NCI-H2029 (cell line): ENCODE measurements at regions not wholly inside any gene's neighbourhood (a gene's known extent, or its start where the extent isn't known, plus 50 kb on each side); places are given as distances from the start of the nearest gene placed in this dataset.

Source experiments
- DNase-seq: peaks from one replicate; lab custom pipeline; 2025; lab: John Stamatoyannopoulos, UW

DNA sequence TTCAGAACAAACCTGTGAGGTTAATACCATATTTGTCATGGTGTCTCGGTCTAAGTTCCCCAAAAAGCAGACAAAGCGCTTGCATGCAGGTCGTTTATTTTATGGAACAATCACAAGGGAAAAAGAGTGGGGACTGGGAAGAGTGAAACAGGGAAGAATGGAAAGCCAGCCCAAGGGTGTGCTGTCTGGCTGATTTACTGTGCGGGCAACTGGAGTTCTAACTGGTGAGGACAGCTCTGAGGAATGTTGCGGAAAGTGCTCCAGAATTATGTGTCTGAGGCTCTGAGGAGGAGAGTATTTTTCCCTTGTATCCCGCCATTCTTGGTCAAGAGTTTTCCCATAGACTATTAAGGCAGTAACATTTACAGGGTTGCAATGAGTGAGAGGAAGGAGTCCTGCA lies 465.4 kb downstream of the RMST start:
- DNase-seq: no peak

DNA sequence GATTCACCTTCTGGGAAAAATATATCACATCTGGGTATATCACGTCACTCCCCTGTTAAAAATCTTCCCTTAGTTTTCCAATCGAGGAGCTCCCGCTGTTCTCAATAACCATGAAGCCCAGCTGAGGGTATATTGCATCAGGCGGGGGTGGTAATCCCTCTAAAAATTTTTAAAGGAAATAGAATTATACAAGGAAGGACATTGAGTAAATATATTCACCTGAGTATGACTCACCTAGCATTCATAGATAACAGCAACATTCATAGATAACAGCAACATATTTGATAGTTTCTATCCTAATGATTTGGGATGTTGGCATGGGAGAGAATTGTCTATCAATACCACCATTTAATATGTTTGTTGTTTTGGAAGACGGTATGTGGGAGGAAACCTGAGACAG lies 473.6 kb downstream of the RMST start:
- DNase-seq: no peak

DNA sequence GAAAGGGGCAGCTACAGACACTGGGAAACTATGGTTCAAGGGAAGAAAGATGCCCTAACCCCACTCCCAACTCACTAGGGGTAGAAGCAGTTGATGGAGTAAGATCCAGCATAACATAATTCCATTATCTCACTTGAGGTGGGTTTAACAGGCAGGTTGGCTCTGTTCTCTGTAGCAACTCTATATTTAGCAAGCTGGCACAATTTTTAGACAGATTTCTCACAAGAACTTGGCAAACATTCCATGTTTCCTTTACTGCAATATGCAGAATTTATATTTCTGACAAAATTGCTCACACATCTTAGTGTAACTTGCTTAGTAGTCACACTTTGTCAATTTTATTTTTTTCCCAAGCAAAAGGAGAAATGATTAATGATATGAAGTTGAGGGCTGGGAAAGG lies 475.4 kb downstream of the RMST start:
- no peak for DNase-seq

DNA sequence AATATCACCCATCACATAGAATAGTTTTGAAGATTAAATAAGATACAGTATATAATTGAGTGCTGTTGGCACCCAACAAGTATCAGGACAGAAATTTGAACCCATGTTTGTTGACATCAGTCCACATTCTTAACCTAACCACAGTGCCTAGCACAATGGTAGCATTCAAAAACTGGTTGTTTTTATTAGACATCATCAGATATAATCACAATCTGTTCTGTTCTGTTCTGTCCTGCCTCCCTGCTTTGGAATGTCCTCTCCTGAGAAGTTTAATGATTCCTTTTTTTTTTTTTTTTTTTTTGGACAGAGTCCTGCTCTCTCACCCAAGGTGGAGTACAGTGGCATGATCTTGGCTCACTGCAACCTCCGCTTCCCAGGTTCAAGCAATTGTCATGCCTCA lies 476.6 kb downstream of the RMST start:
- no peak for DNase-seq

DNA sequence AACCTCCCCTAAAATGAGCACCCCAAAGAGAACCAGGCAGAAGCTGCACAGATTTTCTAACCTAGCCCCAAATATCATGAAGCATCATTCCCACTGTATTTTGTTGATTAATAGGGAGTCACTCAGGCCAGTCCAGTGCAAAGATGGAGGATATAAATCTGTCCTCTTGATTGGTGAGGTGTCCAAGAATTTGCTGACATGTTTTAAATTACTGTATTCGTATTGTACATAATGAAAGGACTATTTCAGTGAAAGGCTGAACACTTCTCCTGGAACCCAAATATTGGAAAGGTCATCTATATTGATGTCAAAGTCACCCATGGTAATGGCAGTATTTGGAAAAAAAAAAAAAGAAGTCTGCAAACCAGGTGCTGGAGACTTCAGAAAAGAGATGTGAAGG lies 477.5 kb downstream of the RMST start:
- DNase-seq: no peak

DNA sequence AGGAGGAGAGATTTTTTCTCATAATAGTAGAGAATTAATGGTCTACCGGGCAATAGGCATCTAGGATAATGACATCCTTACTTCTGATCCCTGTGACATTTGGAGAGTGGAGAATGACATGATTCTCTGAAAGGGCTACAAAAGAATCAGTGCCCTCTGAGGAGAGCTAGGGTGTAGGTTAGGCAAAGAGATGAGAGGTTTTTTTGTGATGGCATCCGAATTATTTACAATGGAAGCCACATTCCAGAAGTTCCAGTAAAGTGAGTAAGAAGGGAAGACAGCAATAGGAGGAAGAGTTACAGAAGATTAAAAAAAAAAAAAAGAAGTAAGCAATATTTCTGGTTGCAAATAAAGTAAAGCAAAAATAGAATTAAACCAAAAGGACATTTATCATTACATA lies 478.0 kb downstream of the RMST start:
- DNase-seq: no peak

DNA sequence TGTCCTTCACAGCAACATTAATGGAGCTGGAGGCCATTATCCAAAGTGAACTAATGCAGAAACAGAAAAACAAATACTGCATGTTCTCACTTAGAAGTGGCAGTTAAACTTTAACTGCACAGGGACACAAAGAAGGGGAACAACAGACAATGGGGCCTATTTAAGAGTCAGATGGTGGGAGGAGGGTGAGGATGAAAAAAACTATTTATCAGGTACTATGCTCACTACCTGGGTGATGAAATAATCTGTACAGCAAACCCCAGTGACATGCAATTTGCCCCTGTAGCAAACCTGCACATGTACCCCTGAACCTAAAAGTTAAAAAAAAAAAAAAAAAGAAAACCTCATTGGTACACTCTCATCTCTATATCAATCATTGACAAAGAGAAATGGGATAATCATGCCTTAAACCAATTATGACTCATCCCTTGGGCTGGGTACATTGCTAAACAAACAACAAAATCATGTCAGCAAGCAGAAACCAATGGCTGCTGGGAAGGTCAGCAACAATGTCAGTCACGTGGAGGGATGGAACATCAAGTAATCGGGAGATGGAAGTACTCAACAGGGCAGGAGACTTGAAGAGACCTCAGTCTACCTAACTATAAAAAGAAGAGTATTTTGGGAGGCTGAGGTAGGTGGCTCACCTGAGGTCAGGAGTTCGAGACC lies 479.2 kb downstream of the RMST start:
- DNase-seq: no peak

DNA sequence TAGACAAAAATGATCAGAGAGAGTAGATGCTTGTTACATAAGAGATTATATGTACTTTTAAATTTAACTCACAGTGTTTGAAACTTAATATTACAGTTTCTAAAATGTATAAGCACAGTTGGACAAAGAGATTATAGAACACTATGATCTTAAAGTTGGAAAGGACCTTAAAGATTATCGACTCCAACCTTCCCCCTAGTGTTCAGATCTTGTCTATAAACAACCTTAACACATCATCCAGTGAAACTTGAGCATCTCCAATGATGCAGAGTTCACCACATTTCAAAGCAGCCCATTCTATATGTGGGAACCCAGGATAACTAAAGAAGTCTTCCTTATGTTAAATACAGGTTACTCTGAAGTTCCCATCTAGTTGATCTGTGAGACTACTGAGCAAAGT lies 480.8 kb downstream of the RMST start:
- no peak for DNase-seq

DNA sequence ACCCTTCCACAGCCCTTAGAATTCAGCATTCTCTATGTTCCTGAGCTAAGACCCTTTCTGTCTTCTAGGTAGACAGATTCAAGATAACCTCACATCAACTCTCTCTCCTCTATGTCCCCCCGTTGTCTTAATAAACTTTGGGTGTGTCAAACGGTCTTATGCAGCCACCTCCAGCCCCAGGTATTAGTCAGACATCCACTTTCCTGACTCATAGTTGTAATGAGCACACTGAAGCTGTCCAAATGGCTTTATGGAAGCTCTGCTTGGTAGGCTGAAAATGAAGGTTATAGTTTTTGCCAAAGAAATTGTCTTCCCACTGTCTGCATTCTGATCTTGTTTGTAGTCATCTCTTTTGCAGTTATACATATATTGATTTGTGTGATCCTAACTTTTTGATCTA lies 482.0 kb downstream of the RMST start:
- no peak for DNase-seq

DNA sequence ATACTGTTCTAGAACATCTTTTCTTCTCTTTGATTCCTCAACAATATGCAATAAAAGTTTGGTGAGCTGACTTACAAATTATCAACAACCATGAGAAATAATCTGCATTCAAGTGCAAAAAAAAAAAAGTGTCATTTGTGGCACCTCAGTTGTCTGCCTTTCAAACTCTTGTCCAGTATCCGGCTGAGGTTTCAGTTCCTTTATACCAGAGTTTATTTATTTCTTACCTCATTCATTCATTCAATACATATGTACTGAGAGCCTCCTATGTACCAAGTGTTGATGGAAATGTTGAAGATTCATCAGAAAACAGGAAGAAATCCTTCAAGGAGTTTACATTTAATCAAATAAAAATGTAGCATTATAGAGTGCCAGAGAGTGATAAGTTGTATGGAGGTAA lies 484.1 kb downstream of the RMST start:
- no peak for DNase-seq

DNA sequence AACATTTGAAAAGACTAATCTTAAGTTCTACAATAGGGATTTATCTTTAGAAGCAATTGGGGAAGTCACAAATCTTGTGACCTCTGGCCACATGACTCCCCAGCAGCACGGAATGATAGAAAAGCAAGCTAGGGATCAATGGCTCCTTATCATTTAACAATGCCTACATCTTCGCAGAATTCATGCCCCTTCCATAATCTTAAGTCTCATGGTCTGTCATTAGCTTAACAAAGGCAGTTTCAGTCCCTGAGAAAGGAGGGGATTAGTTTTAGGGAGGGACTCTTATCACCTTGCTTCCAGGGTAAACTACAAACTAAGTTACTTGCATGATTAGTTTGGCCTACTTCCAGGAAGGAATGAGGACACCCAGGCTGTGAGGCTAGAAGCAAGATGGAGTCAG lies 486.0 kb downstream of the RMST start:
- DNase-seq: no peak

DNA sequence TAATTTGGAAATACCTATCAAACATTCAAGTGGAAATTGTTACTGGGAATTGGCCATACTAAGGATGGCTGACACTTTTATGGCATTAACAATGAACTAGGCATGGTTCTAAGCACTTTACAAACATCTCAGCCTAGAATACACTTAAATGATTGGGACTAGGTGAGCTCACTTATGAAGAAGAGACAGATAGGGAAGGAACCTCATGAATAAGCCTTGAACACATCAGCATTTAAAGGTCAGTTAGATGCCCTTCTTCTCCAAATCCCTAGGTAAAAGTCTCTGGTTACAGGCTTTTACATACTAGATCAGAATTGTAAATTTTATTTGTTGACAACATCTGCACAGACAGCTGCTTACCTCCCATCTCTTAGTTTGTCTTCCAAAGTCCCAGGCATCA lies 488.6 kb downstream of the RMST start:
- no peak for DNase-seq

DNA sequence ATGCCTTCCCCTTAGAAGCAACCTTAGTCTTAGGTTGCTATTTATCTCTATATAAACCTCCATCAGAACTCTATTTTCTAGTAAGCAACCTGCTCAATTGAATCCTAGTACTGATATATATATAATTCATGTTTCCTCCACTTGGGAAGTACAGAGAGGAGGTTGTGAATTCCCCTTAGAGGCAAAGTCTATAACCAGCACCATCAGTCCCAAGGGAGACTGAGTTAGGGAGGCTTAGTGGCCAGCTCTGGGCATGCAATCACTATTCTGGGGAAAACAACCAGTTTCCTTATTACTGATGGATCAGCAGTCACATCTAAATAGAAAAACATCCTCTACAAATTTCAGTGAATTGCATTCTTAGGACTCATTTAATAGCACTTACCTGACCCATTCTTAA lies 489.1 kb downstream of the RMST start:
- DNase-seq: no peak

DNA sequence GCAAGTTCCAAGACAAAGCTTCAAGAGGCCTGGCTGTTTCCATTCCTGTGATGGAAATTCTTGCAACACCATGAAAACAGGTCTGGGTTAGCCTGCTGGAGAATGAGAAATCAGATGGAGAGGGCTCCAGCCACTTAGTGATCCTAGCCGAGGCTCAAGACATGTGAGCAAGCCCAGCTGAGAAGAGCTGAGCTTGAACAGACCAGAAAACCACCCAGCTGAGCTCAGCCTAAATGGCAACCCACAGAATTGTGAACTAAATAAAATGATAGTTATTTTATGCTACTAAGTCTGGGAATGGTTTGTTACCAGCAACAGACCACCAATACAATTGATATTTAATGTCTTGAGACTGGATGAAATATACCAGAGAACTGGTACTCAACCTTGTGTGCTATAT lies 494.5 kb downstream of the RMST start:
- DNase-seq: no peak

DNA sequence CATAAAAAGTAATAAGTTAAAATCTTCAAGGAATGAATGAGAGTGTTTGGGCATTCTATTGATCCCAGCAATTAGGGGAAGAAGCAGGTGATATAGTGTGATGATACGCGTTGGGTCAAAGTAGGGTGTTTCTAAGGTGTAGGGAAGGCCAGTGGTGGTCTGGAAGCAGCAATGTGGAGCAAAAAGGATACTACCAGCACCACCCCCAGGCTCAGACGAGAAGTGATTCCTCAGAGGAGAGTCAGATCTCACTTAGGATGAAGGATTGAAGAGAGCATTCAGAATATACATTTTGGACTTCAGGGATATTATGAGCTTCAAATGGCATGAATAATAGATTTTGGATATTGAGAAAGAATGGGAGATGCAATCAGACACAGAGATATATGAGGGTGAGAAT lies 497.6 kb downstream of the RMST start:
- DNase-seq: no peak

DNA sequence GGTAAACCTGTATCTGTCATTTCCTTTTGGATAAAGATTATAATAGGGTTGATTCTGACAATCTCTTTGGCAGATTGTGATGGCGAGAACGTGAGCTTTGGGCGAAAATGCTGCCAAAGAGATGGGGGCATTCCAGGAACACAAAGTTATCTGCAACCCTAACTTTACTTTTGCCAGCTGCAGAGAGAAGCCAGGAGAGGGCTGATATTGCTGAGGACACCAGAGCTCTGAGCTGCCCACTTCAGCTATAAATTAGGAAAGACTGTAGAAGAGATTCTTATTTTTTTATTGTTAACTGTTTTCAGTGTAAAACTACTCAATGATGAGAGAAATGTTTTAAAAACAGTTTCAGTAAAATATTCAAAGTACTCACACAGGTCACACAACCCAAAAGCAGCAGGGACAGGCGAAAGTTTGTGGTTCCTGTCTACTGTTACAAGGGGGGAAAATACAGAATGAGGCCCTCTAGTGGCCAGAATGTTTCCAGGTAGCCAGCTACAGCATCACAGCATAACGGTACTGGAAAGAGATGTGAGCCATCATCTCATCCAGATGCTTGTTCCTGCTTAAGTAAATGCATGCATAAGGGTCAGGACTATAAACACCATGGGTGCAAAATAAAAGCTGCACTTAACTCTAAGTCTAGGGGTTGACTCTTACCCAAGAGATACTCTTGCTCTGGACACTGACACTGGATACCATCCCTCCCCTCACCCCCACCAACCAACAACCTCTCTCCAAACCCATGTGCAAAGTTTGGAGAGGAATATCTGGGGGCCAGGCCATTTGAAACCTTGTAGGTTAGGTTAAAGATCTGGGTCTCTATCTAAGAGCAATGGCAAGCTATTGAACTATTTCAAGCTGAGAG lies 498.4 kb downstream of the RMST start:
- DNase-seq: peak; percentile 19

DNA sequence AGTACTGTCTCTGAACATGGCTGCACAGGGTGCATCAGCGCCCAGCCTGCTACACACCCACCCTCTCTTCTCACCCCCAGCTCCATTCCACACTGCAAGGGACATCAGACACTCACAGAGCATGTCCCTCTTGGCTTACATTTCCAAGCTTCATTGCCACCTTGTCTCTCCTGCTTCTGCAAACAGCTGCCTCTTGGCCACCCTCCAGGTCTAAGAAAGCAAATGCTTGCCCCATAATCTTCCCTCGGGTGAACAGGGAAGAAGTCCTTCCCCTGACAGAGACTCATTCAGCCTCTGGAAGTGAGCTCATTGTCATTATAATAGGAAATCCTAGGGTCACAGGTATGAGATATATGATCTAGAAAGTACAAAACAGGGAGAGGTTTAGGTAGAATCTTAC lies 505.2 kb downstream of the RMST start:
- DNase-seq: peak; percentile 8

DNA sequence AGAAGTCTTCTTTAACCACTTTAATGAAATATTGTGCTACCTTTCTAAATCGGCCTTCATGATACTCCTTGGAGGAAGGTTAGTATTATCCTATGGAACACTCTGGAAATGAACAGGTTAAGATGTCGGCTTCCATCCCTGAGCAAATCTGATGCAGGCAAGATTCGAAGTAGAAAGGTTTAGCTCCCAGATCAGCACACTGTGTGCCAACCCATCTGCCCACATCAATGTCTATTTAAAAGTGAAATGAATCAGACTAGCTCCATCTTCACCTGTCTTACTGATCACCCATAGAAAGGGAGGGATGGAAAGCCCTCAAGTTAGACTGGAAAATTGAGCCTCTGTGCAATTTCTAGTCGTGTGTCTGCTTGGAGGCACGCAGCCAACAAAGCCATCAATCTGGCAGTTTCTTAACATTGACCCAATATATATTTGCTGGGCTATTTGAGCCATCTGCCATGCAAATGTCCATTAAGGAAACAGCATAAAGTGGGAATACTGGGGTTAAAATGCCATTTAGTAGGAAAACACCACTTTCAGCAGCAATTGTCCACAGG lies 506.1 kb downstream of the RMST start:
- no peak for DNase-seq

DNA sequence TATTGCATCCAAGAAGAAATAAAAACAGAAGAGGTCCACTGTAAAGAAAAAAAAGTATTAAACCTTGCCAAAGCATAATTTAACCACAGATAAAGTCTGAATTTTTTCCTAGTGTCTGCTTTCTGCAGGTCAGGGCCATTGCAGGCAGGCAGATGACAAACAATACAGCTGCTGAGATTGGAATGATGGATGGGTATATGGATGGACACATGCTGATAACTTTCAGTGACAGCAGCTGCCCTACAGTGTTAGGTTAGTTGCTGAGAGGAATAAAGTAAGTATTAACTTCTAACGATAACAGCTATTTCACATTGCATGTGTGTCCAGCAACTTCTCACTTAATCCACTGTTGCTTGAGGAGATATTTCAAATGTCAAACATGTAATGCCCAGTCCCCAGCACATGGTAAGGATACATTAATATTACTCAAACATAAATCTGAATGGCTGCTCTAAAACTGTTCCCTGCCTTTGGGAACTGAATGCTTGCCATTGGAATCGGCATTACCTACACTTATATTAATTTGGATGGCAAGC lies 515.3 kb downstream of the RMST start:
- DNase-seq: no peak

DNA sequence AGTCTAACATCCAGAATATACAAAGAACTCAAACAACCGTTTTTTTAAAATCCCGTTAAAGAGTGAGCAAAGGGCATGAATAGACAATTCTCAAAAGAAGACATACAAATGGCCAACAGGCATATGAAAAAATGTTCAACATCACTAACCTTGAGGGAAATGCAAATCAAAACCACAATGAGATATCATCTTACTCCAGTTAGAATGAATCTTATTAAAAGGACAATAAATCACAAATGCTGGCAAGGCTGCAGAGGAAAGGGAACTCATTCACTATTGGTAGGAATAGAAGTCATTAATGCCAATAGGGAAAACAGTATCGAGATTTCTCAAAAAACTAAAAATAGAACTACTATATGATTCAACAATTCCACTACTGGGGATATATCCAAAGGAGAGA lies 520.1 kb downstream of the RMST start:
- no peak for DNase-seq

DNA sequence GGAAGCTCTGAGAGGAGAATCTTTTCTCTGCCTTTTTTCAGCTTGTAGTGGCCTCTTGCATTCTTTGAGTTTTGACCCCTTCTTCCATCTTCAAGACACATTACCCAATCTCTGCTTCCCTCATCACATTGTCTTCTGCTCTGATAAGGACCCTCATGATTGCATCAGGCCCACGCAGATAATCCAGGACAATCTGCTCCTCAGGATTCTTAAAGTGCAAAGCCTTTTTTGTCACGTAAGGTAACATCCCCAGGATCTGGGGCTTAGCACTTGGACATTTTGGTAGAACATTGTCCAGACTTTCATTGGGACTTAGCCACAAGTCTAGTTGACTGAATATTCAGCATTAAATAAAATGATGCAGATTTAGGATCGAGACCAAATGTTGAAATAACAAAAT lies 521.2 kb downstream of the RMST start:
- no peak for DNase-seq

DNA sequence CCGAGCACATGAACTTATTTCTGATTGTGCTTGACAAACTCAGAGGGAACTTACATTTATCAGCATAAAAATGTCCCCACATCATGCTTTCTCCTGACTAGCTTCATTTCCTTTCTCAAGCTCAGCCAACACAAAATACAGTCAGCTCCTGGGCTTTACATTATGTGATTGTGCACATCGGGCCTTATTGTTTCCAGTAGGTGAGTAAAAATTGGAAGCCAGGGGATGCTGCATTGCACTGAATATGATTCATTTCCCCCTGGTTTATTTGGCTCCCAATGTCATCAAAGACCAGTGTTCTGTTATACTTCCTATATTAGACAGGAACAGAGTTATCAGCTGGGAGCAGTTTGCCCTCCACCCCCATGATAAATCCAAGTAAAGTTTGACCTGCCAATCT lies 521.8 kb downstream of the RMST start:
- DNase-seq: no peak

DNA sequence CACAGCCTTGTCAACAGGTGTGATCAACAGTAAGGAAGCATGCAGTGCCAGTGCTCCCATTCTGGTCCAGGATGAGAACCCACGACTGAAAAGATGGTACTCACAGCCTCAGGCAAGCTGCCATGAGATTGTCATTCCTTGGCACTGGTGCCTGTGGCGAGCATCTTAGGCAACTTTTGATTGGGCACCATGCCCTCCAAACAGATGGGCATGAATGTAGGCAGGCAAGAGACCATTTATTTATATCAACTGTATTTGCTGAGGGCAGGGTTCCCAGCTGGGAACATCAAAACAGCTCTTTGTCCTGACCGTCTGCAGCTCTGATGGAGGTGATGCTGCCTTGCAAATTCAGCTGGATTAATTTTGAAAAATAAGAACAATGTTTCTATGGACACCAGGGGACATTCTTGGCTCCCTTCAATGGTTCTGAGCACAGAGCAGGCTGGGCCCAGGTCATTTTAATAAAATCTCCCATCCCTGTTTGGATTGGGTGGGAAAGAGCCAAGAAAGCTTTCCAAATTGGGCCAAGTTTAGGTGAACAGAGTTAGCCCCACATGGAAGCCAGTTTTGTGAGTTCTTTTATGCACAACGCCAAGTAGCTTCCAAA lies 522.5 kb downstream of the RMST start:
- DNase-seq: no peak
